ENCODE measurements at regions not wholly inside any gene's neighbourhood (a gene's known extent, or its start where the extent isn't known, plus 50 kb on each side); places are given as distances from the start of the nearest gene placed in this dataset.

- Histone ChIP-seq H3K18ac (ENCODE audit: insufficient read length, low read depth, low read length) (no peak overlapping the region), H2BK20ac (ENCODE audit: low read depth, low read length, poor library complexity, severe bottlenecking) (no peak overlapping the region), H3K9ac (ENCODE audit: extremely low read depth, insufficient read length, low read length) (no peak overlapping the region), H3K79me2 (ENCODE audit: insufficient read depth, low read length) (no peaks in the 10 kb centered on the region), H3K27ac (ENCODE audit: insufficient read length, low read depth, low read length) (no peak overlapping the region), H3K4me1 (ENCODE audit: insufficient read depth, low read length) (no peaks in the 10 kb centered on the region), H3K9me3 (ENCODE audit: control insufficient read depth, low read depth, low read length) (no peaks in the 10 kb centered on the region), H3K4me2 (ENCODE audit: insufficient read depth, insufficient read length, low read length) (no peak overlapping the region), H4K91ac (ENCODE audit: insufficient read length, low read depth, low read length) (no peak overlapping the region), H3K56ac (ENCODE audit: insufficient read length, low read depth, low read length) (no peak overlapping the region), H3K14ac (ENCODE audit: insufficient read depth, low read length) (no peak overlapping the region), H3K79me1 (ENCODE audit: insufficient read depth, low read depth, low read length, poor library complexity, severe bottlenecking) (no peaks in the 10 kb centered on the region), H2AK5ac (ENCODE audit: insufficient read length, low read length) (no peak overlapping the region), H2BK15ac (ENCODE audit: low read depth, low read length) (no peak overlapping the region), H3K27me3 (ENCODE audit: insufficient read depth, low read length) (no peaks in the 10 kb centered on the region), H3K4ac (ENCODE audit: low read depth, low read length) (no peak overlapping the region), H2BK120ac (ENCODE audit: low read depth, low read length, poor library complexity, severe bottlenecking) (no peak overlapping the region), H2AFZ (ENCODE audit: low read length) (no peak overlapping the region), H3K23me2 (ENCODE audit: insufficient read length, low read depth, low read length, poor library complexity, severe bottlenecking) (no peaks in the 10 kb centered on the region), H4K5ac (ENCODE audit: insufficient read length, low read depth, low read length) (no peak overlapping the region), H2BK12ac (ENCODE audit: insufficient read length, low read depth, low read length) (no peak overlapping the region), H2BK5ac (ENCODE audit: insufficient read length, low read length) (no peak overlapping the region), H4K20me1 (ENCODE audit: control insufficient read depth, insufficient read depth, insufficient read length) (no peaks in the 10 kb centered on the region), H3T11ph (ENCODE audit: low read length) (no peak overlapping the region), H4K8ac (replicated peaks; ENCODE audit: insufficient read length, low read depth, low read length) (no peak overlapping the region), H3K23ac (ENCODE audit: insufficient read length, low read depth, low read length) (no peak overlapping the region)
- H3K4me1 Mint-ChIP-seq, result no peaks in the 10 kb centered on the region
- no peak for TF ChIP-seq CTCF (conservative IDR thresholded peaks at IDR 0.05)
- H3K36me3 Mint-ChIP-seq (ENCODE audit: insufficient read depth in 1 of 3, low read depth in 3 of 3), result no peaks in the 10 kb centered on the region
- no CpG with 5 or more reads among the region's 5 CpGs for WGBS (ENCODE audit: extremely low coverage, insufficient read length, low lambda C conversion rate)
- no peak for DNase-seq
- no peak overlapping the region for H3K4me3 Mint-ChIP-seq
- 0 out of 7 replicates have a peak overlapping the region, but pooled peaks of 1 of the 3 experiments have one; percentile 27 for H3K27ac Mint-ChIP-seq
- no peaks in the 10 kb centered on the region for H3K9me3 Mint-ChIP-seq
- no peaks in the 10 kb centered on the region for H3K27me3 Mint-ChIP-seq (ENCODE audit: low read depth)
Measured at GRCh38 chr14:30337456-30337855, 221.5 kb upstream of the G2E3 start.

Measured in H9 (cell line).